ENCODE measurements at regions not wholly inside any gene's neighbourhood (a gene's known extent, or its start where the extent isn't known, plus 50 kb on each side); places are given as distances from the start of the nearest gene placed in this dataset.

GRCh38 chr2:65686928-65687521, 254.6 kb upstream of the SPRED2 start:
- no peak for TF ChIP-seq CTCF (IDR thresholded peaks at IDR 0.05)
- peaks cover 0 to 10% (median 3%) of the 10 kb centered on the region in 7 donors for H3K9me3 Mint-ChIP-seq
- no CpG with 5 or more reads among the region's 5 CpGs for WGBS (ENCODE audit: insufficient coverage)
- no peaks in the 10 kb centered on the region for H3K9me3 ChIP-seq (replicated peaks in 1 of 2; ENCODE audit: control insufficient read depth in 1 of 2, insufficient read depth in 1 of 2, low read length in 2 of 2)
- no peaks in the 10 kb centered on the region for H3K4me1 ChIP-seq (ENCODE audit: control insufficient read depth in 1 of 2, insufficient read depth in 2 of 2, low read length in 2 of 2)
- H3K9ac ChIP-seq (ENCODE audit: insufficient read depth, low read length, poor library complexity, severe bottlenecking) = no peak overlapping the region
- no peaks in the 10 kb centered on the region for H3K27me3 ChIP-seq (ENCODE audit: control insufficient read depth in 2 of 2, insufficient read depth in 2 of 2, low read length in 2 of 2)
- intact Hi-C loops (cut with micrococcal nuclease) = no loop called here
- no peak overlapping the region for H2AFZ ChIP-seq (ENCODE audit: insufficient read depth, low read depth, low read length, poor library complexity, severe bottlenecking)
- no peaks in the 10 kb centered on the region for H3K36me3 ChIP-seq (replicated peaks in 1 of 2; ENCODE audit: control insufficient read depth in 1 of 2, insufficient read depth in 2 of 2, low read length in 2 of 2)
- H3K4me3 Mint-ChIP-seq = no peak overlapping the region
- H3K27ac ChIP-seq (ENCODE audit: low read depth in 1 of 2, low read length in 2 of 2) = no peak overlapping the region
- DNase-seq = no peak
- H3K79me2 ChIP-seq (ENCODE audit: insufficient read depth, low read length) = no peaks in the 10 kb centered on the region
- H4K20me1 ChIP-seq (ENCODE audit: insufficient read depth, low read length) = no peaks in the 10 kb centered on the region
- H3K27ac Mint-ChIP-seq = no peak overlapping the region
- H3K4me1 Mint-ChIP-seq = no peaks in the 10 kb centered on the region
- peaks cover 0 to 11% (median 0%) of the 10 kb centered on the region in 3 donors for H3K27me3 Mint-ChIP-seq (ENCODE audit: low read depth in 3 of 3)
- no peaks in the 10 kb centered on the region for H3K36me3 Mint-ChIP-seq
- H3K4me3 ChIP-seq (replicated peaks in 1 of 3; ENCODE audit: low read depth in 2 of 3, low read length in 3 of 3) = no peak overlapping the region
- no peak overlapping the region for H3K4me2 ChIP-seq (replicated peaks; ENCODE audit: extremely low read depth, low read length, poor library complexity, severe bottlenecking)

GRCh38 chr2:65681503-65681902, 249.1 kb upstream of the SPRED2 start:
- no peak overlapping the region for H3K27ac ChIP-seq (ENCODE audit: low read depth in 1 of 2, low read length in 2 of 2)
- intact Hi-C loops (cut with micrococcal nuclease) = no loop called here
- H4K20me1 ChIP-seq (ENCODE audit: insufficient read depth, low read length) = no peaks in the 10 kb centered on the region
- Mint-ChIP-seq H3K27ac (no peak overlapping the region), H3K4me1 (no peaks in the 10 kb centered on the region), H3K9me3 (peaks cover 0 to 13% (median 3%) of the 10 kb centered on the region in 7 donors), H3K36me3 (no peaks in the 10 kb centered on the region), H3K27me3 (ENCODE audit: low read depth in 3 of 3) (peaks cover 0 to 5% (median 0%) of the 10 kb centered on the region in 3 donors), H3K4me3 (no peak overlapping the region)
- no peak overlapping the region for H3K9ac ChIP-seq (ENCODE audit: insufficient read depth, low read length, poor library complexity, severe bottlenecking)
- H3K4me3 ChIP-seq (replicated peaks in 1 of 3; ENCODE audit: low read depth in 2 of 3, low read length in 3 of 3) = no peak overlapping the region
- DNase-seq = no peak
- no peak overlapping the region for H3K4me2 ChIP-seq (replicated peaks; ENCODE audit: extremely low read depth, low read length, poor library complexity, severe bottlenecking)
- WGBS (ENCODE audit: insufficient coverage) = no CpG with 5 or more reads among the region's 1 CpG
- H3K36me3 ChIP-seq (replicated peaks in 1 of 2; ENCODE audit: control insufficient read depth in 1 of 2, insufficient read depth in 2 of 2, low read length in 2 of 2) = no peaks in the 10 kb centered on the region
- H2AFZ ChIP-seq (ENCODE audit: insufficient read depth, low read depth, low read length, poor library complexity, severe bottlenecking) = no peak overlapping the region
- peaks cover 0 to 2% of the 10 kb centered on the region in 2 donors for H3K27me3 ChIP-seq (ENCODE audit: control insufficient read depth in 2 of 2, insufficient read depth in 2 of 2, low read length in 2 of 2)
- H3K9me3 ChIP-seq (replicated peaks in 1 of 2; ENCODE audit: control insufficient read depth in 1 of 2, insufficient read depth in 1 of 2, low read length in 2 of 2) = peaks cover 0 to under 1% of the 10 kb centered on the region in 2 donors
- no peaks in the 10 kb centered on the region for H3K4me1 ChIP-seq (ENCODE audit: control insufficient read depth in 1 of 2, insufficient read depth in 2 of 2, low read length in 2 of 2)
- no peak for TF ChIP-seq CTCF (IDR thresholded peaks at IDR 0.05)
- H3K79me2 ChIP-seq (ENCODE audit: insufficient read depth, low read length) = no peaks in the 10 kb centered on the region

Measured in CD14-positive monocyte (primary cell).